IMR-90 (cell line): ENCODE measurements at regions not wholly inside any gene's neighbourhood (a gene's known extent, or its start where the extent isn't known, plus 50 kb on each side); places are given as distances from the start of the nearest gene placed in this dataset.

Experiments
- MAZ ChIP-seq: IDR thresholded peaks from 2 replicates; pipeline ENCODE4 v1.6.1; 2012; ENCODE audit warnings: low read depth, mild to moderate bottlenecking, low read length, improper control_type of control experiment, moderate library complexity, borderline replicate concordance
- POLR2A ChIP-seq: IDR thresholded peaks from 2 replicates; pipeline ENCODE4 v1.6.1; 2012; ENCODE audit warnings: mild to moderate bottlenecking, low read depth, low read length

DNA sequence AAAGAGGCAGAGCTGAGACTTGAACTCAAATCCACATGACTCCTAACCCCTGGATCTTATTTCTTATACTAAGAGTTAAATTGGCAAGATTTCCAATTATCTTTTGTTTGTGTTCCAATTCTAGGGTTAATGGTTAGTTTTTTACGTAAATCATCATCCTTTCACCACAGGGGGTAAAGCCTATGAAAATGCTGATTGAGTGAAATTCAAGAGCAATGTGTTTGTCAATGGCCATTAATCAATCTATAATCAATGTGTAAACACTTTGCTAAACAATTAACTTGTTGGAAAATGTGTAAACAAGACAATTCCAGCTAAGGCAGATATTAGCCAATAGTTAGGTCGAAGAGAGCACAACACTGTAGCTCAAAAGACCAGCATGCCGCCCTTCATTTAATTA is 376.5 kb upstream of the ACVR2A start:
- TF ChIP-seq POLR2A (no peak), MAZ (no peak)
